NCI-H187 treated with DMSO at 0.1 percent for 48 hours (cell line): ENCODE measurements at regions not wholly inside any gene's neighbourhood (a gene's known extent, or its start where the extent isn't known, plus 50 kb on each side); places are given as distances from the start of the nearest gene placed in this dataset.
"Not testable (repeated sequence)": the region's sequence is repeated elsewhere in the genome, so short reads cannot be mapped to it uniquely, and the experiment has no call there.

Experiments
- DNase-seq: peaks from one replicate; lab custom pipeline; 2025; lab: John Stamatoyannopoulos, UW

- DNase-seq = no peak
Observed at GRCh38 chr14:41071351-41071750, 535.3 kb upstream of the LRFN5 start.

DNA sequence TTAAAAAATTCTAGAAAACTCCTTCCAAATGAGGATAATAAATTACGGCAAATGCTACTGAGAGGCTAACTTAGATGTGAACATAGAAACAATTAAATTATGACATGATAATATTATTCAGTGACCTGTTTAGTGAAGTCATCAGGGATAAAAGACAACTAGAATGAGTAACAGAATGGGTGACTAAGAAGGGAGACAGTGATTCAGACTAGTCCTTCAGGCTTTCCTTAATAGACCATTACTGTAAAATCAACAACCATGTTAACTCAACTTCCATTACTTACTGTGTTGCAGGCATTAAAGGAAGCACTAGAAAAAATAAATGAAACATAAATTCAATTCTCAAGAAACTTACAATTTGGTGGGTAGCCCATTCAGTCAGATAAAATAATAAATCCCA, 543.9 kb upstream of the LRFN5 start:
- DNase-seq = no peak

DNA sequence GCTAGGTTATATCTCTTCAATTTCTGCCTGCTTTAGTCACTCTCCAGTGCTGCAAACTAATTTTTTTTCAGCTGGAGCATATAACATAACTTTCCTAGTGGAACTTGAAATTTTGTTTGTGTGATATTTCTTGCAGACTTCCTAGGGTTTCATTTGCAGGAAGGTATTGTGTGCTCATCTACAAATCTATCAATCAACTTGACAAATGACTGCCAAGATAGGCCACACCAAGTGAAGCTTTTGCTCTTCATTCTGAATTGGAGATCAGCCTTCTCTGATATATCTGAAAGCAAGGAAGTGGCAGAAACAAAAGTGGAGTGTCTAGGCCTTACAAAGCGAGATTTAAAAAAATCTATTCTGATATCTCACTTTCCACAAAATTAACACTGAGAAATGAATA, 551.1 kb upstream of the LRFN5 start:
- DNase-seq = no peak

GRCh38 chr14:41051801-41052200, 554.9 kb upstream of the LRFN5 start:
- DNase-seq = no peak

GRCh38 chr14:41047763-41048162, 558.9 kb upstream of the LRFN5 start:
- DNase-seq = no peak

DNA sequence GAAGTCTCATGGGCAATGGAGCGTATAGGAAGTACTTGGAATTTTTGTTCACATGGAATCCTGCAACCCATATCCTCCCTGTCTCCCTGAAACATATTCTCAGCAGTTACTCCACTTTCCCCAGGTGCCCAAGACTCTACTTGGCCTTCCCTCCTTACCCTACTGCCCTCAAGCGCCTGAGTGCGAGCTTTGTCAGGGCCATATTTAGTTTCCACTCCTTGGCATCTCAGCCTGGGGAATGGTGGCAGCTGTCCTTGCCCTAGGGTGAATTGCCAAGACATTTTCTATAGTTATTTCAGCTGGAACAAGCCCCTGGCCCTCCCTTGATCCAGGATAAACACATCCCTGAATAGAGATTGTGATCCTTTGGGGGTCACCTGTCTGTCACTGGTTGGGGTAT, 569.3 kb upstream of the LRFN5 start:
- no peak for DNase-seq

DNA sequence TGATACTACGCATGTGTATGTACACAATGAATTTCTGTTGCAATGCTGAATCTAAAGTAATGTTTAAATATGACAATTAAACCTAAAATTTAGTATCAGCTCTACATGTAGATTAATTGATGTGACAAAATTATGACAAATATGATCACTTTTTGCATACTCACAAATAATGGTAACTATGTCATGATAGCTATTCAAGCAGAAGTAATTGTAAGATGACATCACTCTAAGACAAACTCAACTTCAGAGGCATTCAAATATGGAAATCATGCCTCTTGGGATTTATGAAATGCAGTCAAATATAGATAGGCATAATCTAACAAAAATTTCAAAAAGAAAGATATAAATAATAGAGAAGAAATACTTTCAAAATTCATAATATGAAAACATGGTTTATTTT, 571.7 kb upstream of the LRFN5 start:
- no peak for DNase-seq

DNA sequence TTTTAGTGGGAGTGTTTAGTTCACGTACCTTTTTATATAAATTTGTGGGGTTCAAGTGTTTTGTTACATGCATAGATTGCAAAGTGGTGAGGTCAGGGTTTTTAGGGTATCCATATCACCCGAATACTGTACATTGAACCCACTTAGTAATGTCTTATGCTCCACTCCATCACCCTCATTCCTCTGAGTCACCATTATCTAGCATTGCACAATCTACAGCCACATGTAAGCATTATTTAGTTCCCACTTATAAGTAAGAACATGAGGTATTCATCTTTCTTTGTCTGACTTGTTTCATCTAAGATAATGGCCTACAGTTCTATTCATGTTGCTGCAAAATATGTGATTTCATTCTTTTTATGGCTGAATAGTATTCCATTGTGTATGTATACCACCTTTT, 583.7 kb upstream of the LRFN5 start:
- DNase-seq = no peak

- no peak for DNase-seq
Observed at GRCh38 chr14:41016213-41016612, 590.5 kb upstream of the LRFN5 start.

GRCh38 chr14:41000350-41000749, 606.3 kb upstream of the LRFN5 start:
- no peak for DNase-seq

DNA sequence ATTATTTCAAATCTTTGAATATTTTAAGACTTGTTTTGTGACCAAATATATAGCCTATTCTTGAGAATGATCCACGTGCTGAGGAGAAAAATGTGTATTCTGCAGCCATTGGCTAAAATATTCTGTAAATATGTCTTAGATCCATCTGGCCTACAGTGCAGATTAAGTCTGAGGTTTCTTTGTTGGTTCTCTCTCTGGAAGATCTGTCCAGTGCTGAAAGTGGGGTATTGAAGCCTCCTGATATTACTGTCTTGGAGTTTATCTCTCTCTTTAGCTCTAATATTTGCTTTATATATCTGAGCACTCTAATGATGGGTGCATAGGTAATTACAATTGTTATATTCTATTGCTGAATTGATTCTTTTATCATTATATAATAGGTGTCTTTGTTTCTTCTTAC, 617.4 kb upstream of the LRFN5 start:
- no peak for DNase-seq

GRCh38 chr14:40987481-40987880, 619.2 kb upstream of the LRFN5 start:
- DNase-seq = no peak

DNA sequence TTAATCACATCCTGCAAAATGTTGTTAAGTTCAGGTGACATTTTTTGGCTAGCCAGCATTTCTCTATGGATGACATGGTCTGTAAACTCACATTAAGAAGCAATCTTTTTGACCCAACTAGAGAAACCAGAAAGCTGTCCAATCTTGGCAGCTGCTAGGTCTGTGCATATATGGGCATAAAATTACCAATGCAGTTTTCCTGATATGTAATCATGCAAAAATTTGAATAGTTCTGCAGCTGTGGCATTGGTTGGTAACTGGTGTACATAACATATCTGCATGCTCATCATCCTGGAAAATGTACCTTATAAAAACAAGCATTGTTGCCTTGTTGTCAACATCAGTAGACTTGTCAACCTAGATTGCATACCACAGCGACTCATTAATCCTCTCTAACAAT, 620.0 kb upstream of the LRFN5 start:
- DNase-seq = no peak

DNA sequence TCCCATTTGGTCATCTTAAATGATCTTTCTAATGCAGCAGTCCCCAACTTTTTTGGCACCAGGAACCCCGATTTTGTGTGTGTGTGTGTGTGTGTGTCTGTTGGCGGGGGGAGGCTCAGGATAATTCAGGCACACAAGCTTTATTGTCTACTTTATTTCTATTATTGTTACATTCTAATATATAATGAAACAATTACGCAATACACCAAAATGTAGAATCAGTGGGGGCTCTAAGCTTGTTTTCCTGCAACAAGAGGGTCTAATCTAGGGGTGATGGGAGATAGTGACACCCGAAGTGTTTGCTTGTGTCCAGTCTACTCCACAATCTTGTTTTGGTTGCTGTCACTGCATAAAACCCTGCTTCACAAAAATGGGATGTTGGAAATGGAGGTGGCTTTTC, 621.1 kb upstream of the LRFN5 start:
- DNase-seq = no peak

- DNase-seq = no peak
Observed at GRCh38 chr14:40983604-40984003, 623.1 kb upstream of the LRFN5 start.

DNA sequence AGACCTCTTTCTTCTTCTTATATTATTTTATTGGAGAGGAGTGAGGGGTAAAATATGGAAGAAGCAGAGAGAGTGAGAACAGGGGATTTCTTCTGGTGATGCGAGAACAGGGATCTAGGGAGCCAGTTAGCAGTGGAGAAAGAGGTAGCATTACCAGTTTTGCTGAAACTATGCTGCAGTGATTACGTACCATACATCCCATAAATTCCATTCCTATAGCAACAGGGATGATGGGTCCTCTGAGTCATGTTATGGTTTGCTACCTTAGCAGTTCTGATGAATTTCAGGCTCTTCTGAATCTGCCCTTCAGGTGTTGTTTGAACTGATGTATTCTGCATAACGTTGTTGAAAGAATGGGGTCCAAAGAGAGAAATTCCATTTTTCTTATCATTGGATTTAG, 625.4 kb upstream of the LRFN5 start:
- no peak for DNase-seq

- not testable (repeated sequence) for DNase-seq
Observed at GRCh38 chr14:40960257-40960656, 646.4 kb upstream of the LRFN5 start.

GRCh38 chr14:40955131-40955505, 651.6 kb upstream of the LRFN5 start:
- DNase-seq = no peak

DNA sequence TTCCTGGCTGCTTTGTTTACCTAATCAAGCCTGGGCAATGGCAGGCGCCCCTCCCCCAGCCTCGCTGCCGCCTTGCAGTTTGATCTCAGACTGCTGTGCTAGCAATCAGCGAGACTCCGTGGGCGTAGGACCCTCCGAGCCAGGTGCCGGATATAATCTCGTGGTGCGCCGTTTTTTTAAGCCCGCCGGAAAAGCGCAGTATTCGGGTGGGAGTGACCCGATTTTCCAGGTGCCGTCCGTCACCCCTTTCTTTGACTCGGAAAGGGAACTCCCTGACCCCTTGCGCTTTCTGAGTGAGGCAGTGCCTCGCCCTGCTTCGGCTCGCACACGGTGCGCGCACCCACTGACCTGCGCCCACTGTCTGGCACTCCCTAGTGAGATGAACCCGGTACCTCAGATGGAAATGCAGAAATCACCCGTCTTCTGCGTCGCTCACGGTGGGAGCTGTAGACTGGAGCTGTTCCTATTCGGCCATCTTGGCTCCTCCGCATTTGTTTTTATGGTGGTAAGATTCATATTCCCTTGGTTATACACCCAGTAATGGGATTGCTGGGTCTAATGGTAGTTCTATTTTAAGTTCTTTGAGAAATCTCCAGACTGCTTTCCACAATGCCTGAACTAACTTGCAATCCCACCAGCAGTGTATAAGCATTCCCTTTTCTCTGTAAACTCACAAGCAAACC, 652.1 kb upstream of the LRFN5 start:
- DNase-seq = not testable (repeated sequence)

DNA sequence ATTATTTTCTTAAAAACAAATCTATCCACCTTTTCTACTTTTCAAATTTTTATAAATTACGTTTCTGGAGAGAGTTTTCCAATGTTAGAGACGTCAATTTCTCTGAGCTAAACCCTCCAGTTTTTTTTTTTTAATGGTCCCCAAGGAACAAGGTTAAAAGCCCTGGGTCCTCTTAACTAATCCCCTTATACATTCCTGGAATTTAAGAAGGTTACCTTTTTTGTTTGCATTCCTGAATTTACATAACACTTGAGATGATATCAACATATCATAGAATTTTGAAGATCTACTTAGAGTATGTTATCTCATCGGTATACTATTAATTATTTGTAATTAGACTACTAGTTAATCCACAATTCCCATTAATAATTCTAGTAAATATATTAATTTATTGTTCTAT, 662.2 kb upstream of the LRFN5 start:
- DNase-seq = no peak

DNA sequence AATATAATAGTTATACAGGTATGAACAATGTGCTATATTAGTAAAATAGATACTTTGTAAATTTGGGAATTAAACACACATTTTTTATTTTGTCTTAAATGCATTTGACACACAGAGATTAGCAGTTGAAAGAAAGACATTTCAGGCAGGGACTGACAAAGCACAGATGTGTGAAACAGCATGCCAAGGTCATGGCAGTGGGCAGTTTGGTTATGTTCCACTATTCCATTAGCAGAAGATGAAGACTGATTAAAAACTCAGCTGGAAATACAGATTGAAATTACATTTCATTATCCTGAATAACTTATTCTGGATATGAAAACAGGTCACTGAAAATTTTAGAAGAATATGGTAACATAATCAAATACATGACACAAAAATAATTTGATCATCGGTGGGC, 669.8 kb upstream of the LRFN5 start:
- DNase-seq = no peak

- DNase-seq = no peak
Observed at GRCh38 chr14:40920380-40920779, 686.3 kb upstream of the LRFN5 start.

GRCh38 chr14:40911141-40911540, 695.5 kb upstream of the LRFN5 start:
- no peak for DNase-seq

- DNase-seq = no peak
Observed at GRCh38 chr14:40909906-40910305, 696.8 kb upstream of the LRFN5 start.

DNA sequence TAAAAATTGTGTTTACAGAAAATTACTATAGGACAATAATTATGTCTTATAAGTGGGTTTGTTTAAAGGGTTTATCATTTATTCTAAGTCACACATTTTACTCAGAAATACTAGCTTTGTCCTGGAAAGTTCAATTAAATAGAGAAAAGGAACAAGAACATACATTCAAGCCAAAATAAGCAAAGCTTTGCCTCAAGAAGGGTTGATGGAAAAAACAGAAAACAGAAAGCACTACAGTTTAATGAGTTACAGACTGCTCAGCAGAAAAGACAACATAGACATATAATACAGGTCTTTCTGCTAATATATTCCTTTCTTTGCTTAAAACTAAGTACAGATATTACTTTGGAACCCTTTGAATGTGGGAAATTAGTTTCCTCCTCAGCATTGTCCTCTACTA, 703.0 kb upstream of the LRFN5 start:
- DNase-seq = no peak
